Spleen (tissue), 7 donors: ENCODE measurements at regions not wholly inside any gene's neighbourhood (a gene's known extent, or its start where the extent isn't known, plus 50 kb on each side); places are given as distances from the start of the nearest gene placed in this dataset.

ENCODE experiments used
- CTCF ChIP-seq, 11 experiments: fragments of 200-600 bp in 7 of 11; fragments of 450-650 bp in 4 of 11; sonication (generic) in 4 of 11; IDR thresholded peaks in 8 of 11; conservative IDR thresholded peaks in 3 of 11; 1 replicate in 7 of 11; 2 replicates in 4 of 11; pipeline versions ENCODE4 v1.4.0 to v1.8.0; 2016 to 2021; ENCODE audit warnings: antibody characterized with exemption in 11 of 11, inconsistent platforms in 4 of 11, mild to moderate bottlenecking in 1 of 11
- POLR2A ChIP-seq, 3 donors: fragments of 450-650 bp; IDR thresholded peaks; one replicate each; pipeline ENCODE4 v1.5.1; 2017; ENCODE audit warnings: antibody characterized with exemption in 3 of 3, mild to moderate bottlenecking in 1 of 3
- donor health status: DM: no; HTN: no; CAD: no; lungs with moderate emphysema.
- donor health status: DM: no; HTN: no; CAD: no.
- donor health status: DM: no; HTN: no; CAD: no.

- TF ChIP-seq CTCF (IDR thresholded peaks at IDR 0.05 in 8 of 11, conservative IDR thresholded peaks at IDR 0.05 in 3 of 11), result no peak
- no peak for TF ChIP-seq POLR2A (IDR thresholded peaks at IDR 0.05)
Measured at GRCh38 chr2:139968588-139968987, 1188.4 kb upstream of the NXPH2 start.
